Esophagus muscularis mucosa (tissue), 3 donors: ENCODE measurements at regions not wholly inside any gene's neighbourhood (a gene's known extent, or its start where the extent isn't known, plus 50 kb on each side); places are given as distances from the start of the nearest gene placed in this dataset.

Source experiments
- POLR2AphosphoS5 ChIP-seq, 2 donors: sonication (generic); formaldehyde crosslinking; IDR thresholded peaks; one replicate each; pipeline ENCODE4 v1.6.1; 2017; ENCODE audit warnings: antibody characterized with exemption in 2 of 2
- TF ChIP-seq, protein P1 (sequence below), 3 experiments: fragments of 200-600 bp in 2 of 3; fragments of 450-650 bp in 1 of 3; sonication (generic) in 2 of 3; IDR thresholded peaks; one replicate each; pipeline ENCODE4 v1.5.1; 2017 to 2019; ENCODE audit warnings: antibody characterized with exemption in 3 of 3, mild to moderate bottlenecking in 2 of 3, moderate library complexity in 1 of 3

DNA sequence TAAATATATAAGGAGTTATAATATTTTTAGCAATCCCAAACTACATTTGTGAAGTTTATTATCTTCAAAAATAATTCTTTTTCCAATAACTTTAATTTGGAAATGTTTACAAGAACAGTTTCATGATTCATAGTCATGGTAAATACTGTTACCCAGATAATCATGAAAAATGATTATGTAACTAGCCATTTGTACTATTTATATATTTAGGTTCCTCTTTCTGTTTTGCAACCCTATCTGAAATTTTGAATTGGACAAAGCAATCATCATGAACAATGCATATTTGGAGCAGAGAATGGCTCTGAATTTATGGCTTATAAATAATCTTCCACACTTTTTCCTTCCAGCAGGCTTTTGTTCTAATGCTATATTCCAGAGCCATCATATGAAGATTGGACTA, 499.7 kb downstream of the SLCO4C1 start:
- TF ChIP-seq, protein P1, sequence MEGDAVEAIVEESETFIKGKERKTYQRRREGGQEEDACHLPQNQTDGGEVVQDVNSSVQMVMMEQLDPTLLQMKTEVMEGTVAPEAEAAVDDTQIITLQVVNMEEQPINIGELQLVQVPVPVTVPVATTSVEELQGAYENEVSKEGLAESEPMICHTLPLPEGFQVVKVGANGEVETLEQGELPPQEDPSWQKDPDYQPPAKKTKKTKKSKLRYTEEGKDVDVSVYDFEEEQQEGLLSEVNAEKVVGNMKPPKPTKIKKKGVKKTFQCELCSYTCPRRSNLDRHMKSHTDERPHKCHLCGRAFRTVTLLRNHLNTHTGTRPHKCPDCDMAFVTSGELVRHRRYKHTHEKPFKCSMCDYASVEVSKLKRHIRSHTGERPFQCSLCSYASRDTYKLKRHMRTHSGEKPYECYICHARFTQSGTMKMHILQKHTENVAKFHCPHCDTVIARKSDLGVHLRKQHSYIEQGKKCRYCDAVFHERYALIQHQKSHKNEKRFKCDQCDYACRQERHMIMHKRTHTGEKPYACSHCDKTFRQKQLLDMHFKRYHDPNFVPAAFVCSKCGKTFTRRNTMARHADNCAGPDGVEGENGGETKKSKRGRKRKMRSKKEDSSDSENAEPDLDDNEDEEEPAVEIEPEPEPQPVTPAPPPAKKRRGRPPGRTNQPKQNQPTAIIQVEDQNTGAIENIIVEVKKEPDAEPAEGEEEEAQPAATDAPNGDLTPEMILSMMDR (IDR thresholded peaks at IDR 0.05), result no peak
- TF ChIP-seq POLR2AphosphoS5 (IDR thresholded peaks at IDR 0.05), result no peak
